Right atrium auricular region (tissue), 2 donors: ENCODE measurements at regions not wholly inside any gene's neighbourhood (a gene's known extent, or its start where the extent isn't known, plus 50 kb on each side); places are given as distances from the start of the nearest gene placed in this dataset.

Experiments used
- DNase-seq: peaks from one replicate; pipeline ENCODE4 v3.0.0-alpha.2; 2019; ENCODE audit warnings: low spot score
- H3K27ac ChIP-seq, 2 donors: fragments of 200-600 bp; sonication (generic); 1 replicate in 1 of 2; 2 replicates in 1 of 2; pipeline ENCODE4 v1.5.1; 2016 to 2019
- H3K27me3 ChIP-seq, 2 donors: fragments of 200-600 bp; sonication (generic); one replicate each; pipeline versions ENCODE4 v1.5.1 to v1.6.0; 2017 to 2019
- H3K36me3 ChIP-seq: fragments of 200-600 bp; sonication (generic); one replicate; pipeline ENCODE4 v1.5.1; 2016
- H3K4me1 ChIP-seq, 2 donors: fragments of 200-600 bp; sonication (generic); one replicate each; pipeline versions ENCODE4 v1.5.1 to v1.6.0; 2017 to 2019
- H3K4me3 ChIP-seq, 2 donors: fragments of 200-600 bp; sonication (generic); 1 replicate in 1 of 2; 2 replicates in 1 of 2; pipeline ENCODE4 v1.5.1; 2017 to 2019; ENCODE audit warnings: mild to moderate bottlenecking in 1 of 2, moderate library complexity in 1 of 2
- H3K9me3 ChIP-seq, 2 donors: fragments of 200-600 bp; sonication (generic); one replicate each; pipeline ENCODE4 v1.5.1; 2019
- TF ChIP-seq, protein P1 (sequence below), 2 donors: fragments of 200-600 bp; sonication (generic); IDR thresholded peaks; one replicate each; pipeline ENCODE4 v1.5.1; 2019; ENCODE audit warnings: antibody characterized with exemption in 2 of 2

GRCh38 chr9:70478963-70479641 is 64.6 kb upstream of the KLF9 start:
- peak overlapping the region; percentile 90 for H3K27ac ChIP-seq
- TF ChIP-seq, protein P1, sequence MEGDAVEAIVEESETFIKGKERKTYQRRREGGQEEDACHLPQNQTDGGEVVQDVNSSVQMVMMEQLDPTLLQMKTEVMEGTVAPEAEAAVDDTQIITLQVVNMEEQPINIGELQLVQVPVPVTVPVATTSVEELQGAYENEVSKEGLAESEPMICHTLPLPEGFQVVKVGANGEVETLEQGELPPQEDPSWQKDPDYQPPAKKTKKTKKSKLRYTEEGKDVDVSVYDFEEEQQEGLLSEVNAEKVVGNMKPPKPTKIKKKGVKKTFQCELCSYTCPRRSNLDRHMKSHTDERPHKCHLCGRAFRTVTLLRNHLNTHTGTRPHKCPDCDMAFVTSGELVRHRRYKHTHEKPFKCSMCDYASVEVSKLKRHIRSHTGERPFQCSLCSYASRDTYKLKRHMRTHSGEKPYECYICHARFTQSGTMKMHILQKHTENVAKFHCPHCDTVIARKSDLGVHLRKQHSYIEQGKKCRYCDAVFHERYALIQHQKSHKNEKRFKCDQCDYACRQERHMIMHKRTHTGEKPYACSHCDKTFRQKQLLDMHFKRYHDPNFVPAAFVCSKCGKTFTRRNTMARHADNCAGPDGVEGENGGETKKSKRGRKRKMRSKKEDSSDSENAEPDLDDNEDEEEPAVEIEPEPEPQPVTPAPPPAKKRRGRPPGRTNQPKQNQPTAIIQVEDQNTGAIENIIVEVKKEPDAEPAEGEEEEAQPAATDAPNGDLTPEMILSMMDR (IDR thresholded peaks at IDR 0.05), result no peak
- no peaks in the 10 kb centered on the region for H3K9me3 ChIP-seq
- H3K27me3 ChIP-seq, result no peaks in the 10 kb centered on the region
- no peak overlapping the region for H3K4me3 ChIP-seq
- H3K36me3 ChIP-seq, result no peaks in the 10 kb centered on the region
- peaks cover 0 to 96% of the 10 kb centered on the region in 2 donors for H3K4me1 ChIP-seq
- DNase-seq, result peak; percentile 72

GRCh38 chr9:70477907-70478480 is 63.5 kb upstream of the KLF9 start:
- Histone ChIP-seq H3K4me3 (no peak overlapping the region), H3K36me3 (no peaks in the 10 kb centered on the region), H3K9me3 (no peaks in the 10 kb centered on the region), H3K4me1 (peaks cover 0 to 89% of the 10 kb centered on the region in 2 donors), H3K27me3 (no peaks in the 10 kb centered on the region), H3K27ac (peak overlapping the region; percentile 90)
- TF ChIP-seq, protein P1 (IDR thresholded peaks at IDR 0.05), result no peak
- DNase-seq, result no peak

- Histone ChIP-seq H3K27ac (peak overlapping the region; percentile 90), H3K4me1 (peaks cover 0 to 89% of the 10 kb centered on the region in 2 donors), H3K36me3 (no peaks in the 10 kb centered on the region), H3K9me3 (no peaks in the 10 kb centered on the region), H3K27me3 (no peaks in the 10 kb centered on the region), H3K4me3 (no peak overlapping the region)
- DNase-seq, result no peak
- TF ChIP-seq, protein P1 (IDR thresholded peaks at IDR 0.05), result no peak
Measured at GRCh38 chr9:70477146-70477745, 62.8 kb upstream of the KLF9 start.

DNA sequence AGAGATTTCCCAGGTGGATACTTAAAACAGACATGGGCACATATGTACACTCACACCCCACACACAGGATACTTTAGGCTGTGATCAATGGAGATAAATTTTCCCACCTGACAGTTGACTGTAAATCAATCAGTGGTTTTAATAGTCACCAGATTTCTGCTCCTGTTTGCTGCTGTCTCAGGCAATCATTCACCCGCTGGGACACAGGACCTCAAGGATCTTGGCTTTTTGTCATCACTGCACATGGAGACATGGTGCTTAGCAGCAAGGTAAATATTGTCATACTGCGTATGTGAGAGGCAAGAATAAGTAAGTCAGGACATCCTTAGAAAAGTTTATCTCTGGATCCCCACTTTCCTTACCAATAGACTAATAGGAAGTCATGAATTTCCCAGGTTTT is 60.8 kb upstream of the KLF9 start:
- Histone ChIP-seq H3K27me3 (no peaks in the 10 kb centered on the region), H3K9me3 (no peaks in the 10 kb centered on the region), H3K4me3 (no peak overlapping the region), H3K4me1 (peaks cover 0 to 88% of the 10 kb centered on the region in 2 donors), H3K27ac (peak overlapping the region; percentile 65 to 69), H3K36me3 (no peaks in the 10 kb centered on the region)
- no peak for DNase-seq
- TF ChIP-seq, protein P1 (IDR thresholded peaks at IDR 0.05), result no peak

DNA sequence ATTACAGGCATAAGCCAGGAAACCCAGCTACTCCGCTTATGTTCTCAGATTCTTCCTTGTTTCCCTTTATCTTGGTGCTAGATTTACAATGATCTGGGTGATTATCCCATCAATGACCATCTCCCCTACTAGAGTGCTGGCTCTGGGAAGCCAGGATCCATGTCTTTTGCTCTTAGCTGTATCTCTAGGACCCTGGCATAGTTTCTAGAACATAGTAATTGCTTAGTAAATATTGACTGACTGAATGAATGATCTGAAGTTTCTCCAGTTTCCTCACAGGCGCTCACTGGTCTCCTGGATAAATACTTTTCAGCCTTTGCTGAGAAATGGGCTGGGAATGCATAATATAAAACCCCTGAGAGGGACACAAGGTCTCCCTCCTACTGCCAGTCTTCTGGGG is 60.0 kb upstream of the KLF9 start:
- TF ChIP-seq, protein P1 (IDR thresholded peaks at IDR 0.05), result no peak
- H3K27me3 ChIP-seq, result no peaks in the 10 kb centered on the region
- no peaks in the 10 kb centered on the region for H3K9me3 ChIP-seq
- DNase-seq, result no peak
- H3K27ac ChIP-seq, result peak overlapping the region; percentile 65 to 69
- H3K36me3 ChIP-seq, result no peaks in the 10 kb centered on the region
- no peak overlapping the region for H3K4me3 ChIP-seq
- H3K4me1 ChIP-seq, result peaks cover 0 to 88% of the 10 kb centered on the region in 2 donors
